ENCODE measurements at regions not wholly inside any gene's neighbourhood (a gene's known extent, or its start where the extent isn't known, plus 50 kb on each side); places are given as distances from the start of the nearest gene placed in this dataset.

DNA sequence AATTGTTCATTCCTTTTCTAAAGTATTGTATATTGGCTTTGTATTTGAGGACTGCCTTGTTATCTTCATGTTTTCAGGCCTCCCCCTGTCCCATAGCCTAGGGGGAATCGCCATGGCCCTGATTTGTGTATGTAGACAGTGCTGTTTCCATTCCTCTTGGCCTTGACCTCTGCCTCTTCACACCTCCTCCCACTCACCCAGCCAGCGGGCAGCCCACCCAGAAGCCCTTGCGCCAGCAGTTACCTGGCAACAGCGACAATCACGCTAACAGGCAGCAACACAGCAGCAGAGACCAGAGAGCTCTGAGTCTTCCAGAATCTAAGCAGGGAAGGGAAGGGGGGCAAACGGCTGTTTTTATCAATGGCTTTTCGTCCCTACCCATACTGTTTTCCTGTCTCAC lies 50.0 kb upstream of the NPL start (continued):
- TF ChIP-seq YBX1 (IDR thresholded peaks at IDR 0.05), result no peak
- no peak for TF ChIP-seq ESRRA (IDR thresholded peaks at IDR 0.05; ENCODE audit: low read length)
- TF ChIP-seq RUNX3 (IDR thresholded peaks at IDR 0.05; ENCODE audit: low read length), result no peak
- TF ChIP-seq ZNF384 (IDR thresholded peaks at IDR 0.05; ENCODE audit: borderline replicate concordance, low read depth, low read length), result no peak
- no peak for TF ChIP-seq BRCA1 (IDR thresholded peaks at IDR 0.05; ENCODE audit: low read depth, low read length)
- TF ChIP-seq YY1 (IDR thresholded peaks at IDR 0.05; ENCODE audit: low read depth, low read length), result no peak
- no peak for TF ChIP-seq PAX5 (IDR thresholded peaks at IDR 0.05; ENCODE audit: borderline replicate concordance, low read depth, low read length)
- TF ChIP-seq, protein P1, sequence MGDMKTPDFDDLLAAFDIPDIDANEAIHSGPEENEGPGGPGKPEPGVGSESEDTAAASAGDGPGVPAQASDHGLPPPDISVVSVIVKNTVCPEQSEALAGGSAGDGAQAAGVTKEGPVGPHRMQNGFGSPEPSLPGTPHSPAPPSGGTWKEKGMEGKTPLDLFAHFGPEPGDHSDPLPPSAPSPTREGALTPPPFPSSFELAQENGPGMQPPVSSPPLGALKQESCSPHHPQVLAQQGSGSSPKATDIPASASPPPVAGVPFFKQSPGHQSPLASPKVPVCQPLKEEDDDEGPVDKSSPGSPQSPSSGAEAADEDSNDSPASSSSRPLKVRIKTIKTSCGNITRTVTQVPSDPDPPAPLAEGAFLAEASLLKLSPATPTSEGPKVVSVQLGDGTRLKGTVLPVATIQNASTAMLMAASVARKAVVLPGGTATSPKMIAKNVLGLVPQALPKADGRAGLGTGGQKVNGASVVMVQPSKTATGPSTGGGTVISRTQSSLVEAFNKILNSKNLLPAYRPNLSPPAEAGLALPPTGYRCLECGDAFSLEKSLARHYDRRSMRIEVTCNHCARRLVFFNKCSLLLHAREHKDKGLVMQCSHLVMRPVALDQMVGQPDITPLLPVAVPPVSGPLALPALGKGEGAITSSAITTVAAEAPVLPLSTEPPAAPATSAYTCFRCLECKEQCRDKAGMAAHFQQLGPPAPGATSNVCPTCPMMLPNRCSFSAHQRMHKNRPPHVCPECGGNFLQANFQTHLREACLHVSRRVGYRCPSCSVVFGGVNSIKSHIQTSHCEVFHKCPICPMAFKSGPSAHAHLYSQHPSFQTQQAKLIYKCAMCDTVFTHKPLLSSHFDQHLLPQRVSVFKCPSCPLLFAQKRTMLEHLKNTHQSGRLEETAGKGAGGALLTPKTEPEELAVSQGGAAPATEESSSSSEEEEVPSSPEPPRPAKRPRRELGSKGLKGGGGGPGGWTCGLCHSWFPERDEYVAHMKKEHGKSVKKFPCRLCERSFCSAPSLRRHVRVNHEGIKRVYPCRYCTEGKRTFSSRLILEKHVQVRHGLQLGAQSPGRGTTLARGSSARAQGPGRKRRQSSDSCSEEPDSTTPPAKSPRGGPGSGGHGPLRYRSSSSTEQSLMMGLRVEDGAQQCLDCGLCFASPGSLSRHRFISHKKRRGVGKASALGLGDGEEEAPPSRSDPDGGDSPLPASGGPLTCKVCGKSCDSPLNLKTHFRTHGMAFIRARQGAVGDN (IDR thresholded peaks at IDR 0.05), result peak; percentile 96
- TF ChIP-seq CBX3 (IDR thresholded peaks at IDR 0.05; ENCODE audit: borderline replicate concordance, low read depth), result no peak
- TF ChIP-seq CHD4 (IDR thresholded peaks at IDR 0.05), result no peak
- TF ChIP-seq KDM1A (IDR thresholded peaks at IDR 0.05; ENCODE audit: borderline replicate concordance), result no peak
- no peak for TF ChIP-seq ZNF207 (IDR thresholded peaks at IDR 0.05; ENCODE audit: borderline replicate concordance)
- TF ChIP-seq NR2C1 (IDR thresholded peaks at IDR 0.05), result peak; percentile 84
- no peak for TF ChIP-seq TCF12 (IDR thresholded peaks at IDR 0.05; ENCODE audit: low read depth, low read length)
- TF ChIP-seq SMAD1 (IDR thresholded peaks at IDR 0.05; ENCODE audit: low read depth, partially characterized antibody), result no peak
- TF ChIP-seq NBN (IDR thresholded peaks at IDR 0.05), result no peak
- TF ChIP-seq, protein P2, sequence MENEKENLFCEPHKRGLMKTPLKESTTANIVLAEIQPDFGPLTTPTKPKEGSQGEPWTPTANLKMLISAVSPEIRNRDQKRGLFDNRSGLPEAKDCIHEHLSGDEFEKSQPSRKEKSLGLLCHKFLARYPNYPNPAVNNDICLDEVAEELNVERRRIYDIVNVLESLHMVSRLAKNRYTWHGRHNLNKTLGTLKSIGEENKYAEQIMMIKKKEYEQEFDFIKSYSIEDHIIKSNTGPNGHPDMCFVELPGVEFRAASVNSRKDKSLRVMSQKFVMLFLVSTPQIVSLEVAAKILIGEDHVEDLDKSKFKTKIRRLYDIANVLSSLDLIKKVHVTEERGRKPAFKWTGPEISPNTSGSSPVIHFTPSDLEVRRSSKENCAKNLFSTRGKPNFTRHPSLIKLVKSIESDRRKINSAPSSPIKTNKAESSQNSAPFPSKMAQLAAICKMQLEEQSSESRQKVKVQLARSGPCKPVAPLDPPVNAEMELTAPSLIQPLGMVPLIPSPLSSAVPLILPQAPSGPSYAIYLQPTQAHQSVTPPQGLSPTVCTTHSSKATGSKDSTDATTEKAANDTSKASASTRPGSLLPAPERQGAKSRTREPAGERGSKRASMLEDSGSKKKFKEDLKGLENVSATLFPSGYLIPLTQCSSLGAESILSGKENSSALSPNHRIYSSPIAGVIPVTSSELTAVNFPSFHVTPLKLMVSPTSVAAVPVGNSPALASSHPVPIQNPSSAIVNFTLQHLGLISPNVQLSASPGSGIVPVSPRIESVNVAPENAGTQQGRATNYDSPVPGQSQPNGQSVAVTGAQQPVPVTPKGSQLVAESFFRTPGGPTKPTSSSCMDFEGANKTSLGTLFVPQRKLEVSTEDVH (IDR thresholded peaks at IDR 0.05; ENCODE audit: low read depth, partially characterized antibody), result no peak
- TF ChIP-seq, protein P3, sequence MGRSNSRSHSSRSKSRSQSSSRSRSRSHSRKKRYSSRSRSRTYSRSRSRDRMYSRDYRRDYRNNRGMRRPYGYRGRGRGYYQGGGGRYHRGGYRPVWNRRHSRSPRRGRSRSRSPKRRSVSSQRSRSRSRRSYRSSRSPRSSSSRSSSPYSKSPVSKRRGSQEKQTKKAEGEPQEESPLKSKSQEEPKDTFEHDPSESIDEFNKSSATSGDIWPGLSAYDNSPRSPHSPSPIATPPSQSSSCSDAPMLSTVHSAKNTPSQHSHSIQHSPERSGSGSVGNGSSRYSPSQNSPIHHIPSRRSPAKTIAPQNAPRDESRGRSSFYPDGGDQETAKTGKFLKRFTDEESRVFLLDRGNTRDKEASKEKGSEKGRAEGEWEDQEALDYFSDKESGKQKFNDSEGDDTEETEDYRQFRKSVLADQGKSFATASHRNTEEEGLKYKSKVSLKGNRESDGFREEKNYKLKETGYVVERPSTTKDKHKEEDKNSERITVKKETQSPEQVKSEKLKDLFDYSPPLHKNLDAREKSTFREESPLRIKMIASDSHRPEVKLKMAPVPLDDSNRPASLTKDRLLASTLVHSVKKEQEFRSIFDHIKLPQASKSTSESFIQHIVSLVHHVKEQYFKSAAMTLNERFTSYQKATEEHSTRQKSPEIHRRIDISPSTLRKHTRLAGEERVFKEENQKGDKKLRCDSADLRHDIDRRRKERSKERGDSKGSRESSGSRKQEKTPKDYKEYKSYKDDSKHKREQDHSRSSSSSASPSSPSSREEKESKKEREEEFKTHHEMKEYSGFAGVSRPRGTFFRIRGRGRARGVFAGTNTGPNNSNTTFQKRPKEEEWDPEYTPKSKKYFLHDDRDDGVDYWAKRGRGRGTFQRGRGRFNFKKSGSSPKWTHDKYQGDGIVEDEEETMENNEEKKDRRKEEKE (IDR thresholded peaks at IDR 0.05), result no peak
- TF ChIP-seq, protein P4, sequence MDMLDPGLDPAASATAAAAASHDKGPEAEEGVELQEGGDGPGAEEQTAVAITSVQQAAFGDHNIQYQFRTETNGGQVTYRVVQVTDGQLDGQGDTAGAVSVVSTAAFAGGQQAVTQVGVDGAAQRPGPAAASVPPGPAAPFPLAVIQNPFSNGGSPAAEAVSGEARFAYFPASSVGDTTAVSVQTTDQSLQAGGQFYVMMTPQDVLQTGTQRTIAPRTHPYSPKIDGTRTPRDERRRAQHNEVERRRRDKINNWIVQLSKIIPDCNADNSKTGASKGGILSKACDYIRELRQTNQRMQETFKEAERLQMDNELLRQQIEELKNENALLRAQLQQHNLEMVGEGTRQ (IDR thresholded peaks at IDR 0.05; ENCODE audit: borderline replicate concordance, low read depth, low read length), result no peak
- TF ChIP-seq NFIC (IDR thresholded peaks at IDR 0.05; ENCODE audit: low read depth, low read length), result no peak
